ENCODE measurements at regions not wholly inside any gene's neighbourhood (a gene's known extent, or its start where the extent isn't known, plus 50 kb on each side); places are given as distances from the start of the nearest gene placed in this dataset.

DNA sequence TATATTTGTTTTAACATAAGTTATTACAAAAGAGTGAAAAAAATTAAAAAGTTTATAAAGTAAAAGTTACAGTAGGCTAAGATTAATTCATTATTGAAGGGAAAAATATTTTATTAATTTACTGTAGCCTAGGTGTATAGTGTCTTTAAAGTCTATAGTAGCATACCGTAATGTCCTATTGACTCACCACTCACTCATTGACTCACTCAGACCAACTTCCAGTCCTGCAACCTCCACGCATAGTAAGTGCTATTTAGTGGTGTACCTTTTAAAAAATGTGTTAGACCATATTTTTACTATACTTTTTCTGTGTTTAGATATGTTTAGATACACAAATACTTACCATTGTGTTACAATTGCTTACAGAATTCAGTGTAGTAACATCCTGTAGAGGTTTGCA is 841.1 kb downstream of the CENPC start:
- TF ChIP-seq, protein P1, sequence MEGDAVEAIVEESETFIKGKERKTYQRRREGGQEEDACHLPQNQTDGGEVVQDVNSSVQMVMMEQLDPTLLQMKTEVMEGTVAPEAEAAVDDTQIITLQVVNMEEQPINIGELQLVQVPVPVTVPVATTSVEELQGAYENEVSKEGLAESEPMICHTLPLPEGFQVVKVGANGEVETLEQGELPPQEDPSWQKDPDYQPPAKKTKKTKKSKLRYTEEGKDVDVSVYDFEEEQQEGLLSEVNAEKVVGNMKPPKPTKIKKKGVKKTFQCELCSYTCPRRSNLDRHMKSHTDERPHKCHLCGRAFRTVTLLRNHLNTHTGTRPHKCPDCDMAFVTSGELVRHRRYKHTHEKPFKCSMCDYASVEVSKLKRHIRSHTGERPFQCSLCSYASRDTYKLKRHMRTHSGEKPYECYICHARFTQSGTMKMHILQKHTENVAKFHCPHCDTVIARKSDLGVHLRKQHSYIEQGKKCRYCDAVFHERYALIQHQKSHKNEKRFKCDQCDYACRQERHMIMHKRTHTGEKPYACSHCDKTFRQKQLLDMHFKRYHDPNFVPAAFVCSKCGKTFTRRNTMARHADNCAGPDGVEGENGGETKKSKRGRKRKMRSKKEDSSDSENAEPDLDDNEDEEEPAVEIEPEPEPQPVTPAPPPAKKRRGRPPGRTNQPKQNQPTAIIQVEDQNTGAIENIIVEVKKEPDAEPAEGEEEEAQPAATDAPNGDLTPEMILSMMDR (conservative IDR thresholded peaks at IDR 0.05; ENCODE audit: low read length), result no peak
- no peak for TF ChIP-seq EZH2phosphoT487 (IDR thresholded peaks at IDR 0.05; ENCODE audit: borderline replicate concordance, low read depth, low read length)
- CTCF ChIA-PET (ENCODE audit: unreplicated experiment), result no interaction called here
- Histone ChIP-seq H3K4me1 (ENCODE audit: insufficient read depth, low read length, poor library complexity, severe bottlenecking) (no peaks in the 10 kb centered on the region), H3K9me2 (ENCODE audit: insufficient read depth, low read length) (no peaks in the 10 kb centered on the region), H3K27ac (ENCODE audit: low read depth, low read length, poor library complexity, severe bottlenecking) (no peak overlapping the region), H2AFZ (ENCODE audit: low read length) (no peak overlapping the region), H3K79me2 (ENCODE audit: insufficient read depth, low read depth, low read length) (no peaks in the 10 kb centered on the region), H3K4me3 (ENCODE audit: low read depth, low read length, poor library complexity, severe bottlenecking) (no peak overlapping the region), H4K20me1 (ENCODE audit: insufficient read depth, low read length) (no peaks in the 10 kb centered on the region), H3K9me3 (ENCODE audit: low read length) (no peaks in the 10 kb centered on the region), H3K36me3 (ENCODE audit: insufficient read depth, low read length) (no peaks in the 10 kb centered on the region), H3K4me2 (ENCODE audit: low read length) (no peak overlapping the region)
- DNase-seq (ENCODE audit: low spot score), result no peak
- intact Hi-C loops (cut with micrococcal nuclease; ENCODE audit: unreplicated experiment), result no loop called here
- POLR2A ChIA-PET, result no interaction called here
- BruUV-seq (replicated peaks), result no TSS peak

DNA sequence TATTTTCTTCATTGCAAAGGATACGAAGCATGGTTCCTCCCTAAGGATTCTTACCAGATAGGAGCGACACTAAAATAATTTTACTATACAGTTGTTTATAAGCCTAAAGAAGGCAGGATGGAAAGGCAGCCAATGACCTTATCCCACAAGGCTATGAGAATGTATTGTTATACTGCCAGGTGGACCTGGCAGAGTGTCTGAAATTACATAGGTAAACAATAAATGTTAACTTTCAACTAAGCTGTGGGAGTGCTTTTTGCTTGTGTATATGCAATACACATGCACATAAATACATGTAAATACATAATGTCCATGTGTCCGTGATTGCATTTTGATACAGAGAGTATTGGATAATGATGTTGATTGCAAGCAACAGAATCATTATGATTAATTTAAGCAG is 850.6 kb downstream of the CENPC start:
- POLR2A ChIA-PET, result no interaction called here

DNA sequence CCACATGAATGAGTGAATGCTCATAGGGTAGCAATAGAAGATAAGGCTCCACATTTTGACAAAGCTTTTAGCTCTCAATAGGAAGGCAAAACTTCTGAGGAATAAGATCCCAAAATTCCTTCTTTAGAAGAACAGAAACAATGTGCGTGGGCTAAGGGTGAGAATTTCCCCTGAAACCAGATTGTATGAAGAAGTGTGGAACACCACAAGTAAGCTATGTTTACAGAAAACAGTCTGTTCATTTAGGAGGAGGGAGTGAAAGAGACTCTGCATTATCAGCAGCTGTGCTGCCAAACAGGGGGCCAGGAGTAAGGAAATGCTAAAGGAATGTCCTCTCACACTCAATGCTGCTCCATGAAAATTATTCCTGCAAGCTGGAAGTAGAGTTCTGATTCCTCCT is 851.6 kb downstream of the CENPC start:
- CTCF ChIA-PET (ENCODE audit: unreplicated experiment), result no interaction called here
- H3K4me3 ChIP-seq (ENCODE audit: low read depth, low read length, poor library complexity, severe bottlenecking), result no peak overlapping the region
- no peaks in the 10 kb centered on the region for H3K9me2 ChIP-seq (ENCODE audit: insufficient read depth, low read length)
- no peaks in the 10 kb centered on the region for H3K9me3 ChIP-seq (ENCODE audit: low read length)
- no peaks in the 10 kb centered on the region for H4K20me1 ChIP-seq (ENCODE audit: insufficient read depth, low read length)
- TF ChIP-seq EZH2phosphoT487 (IDR thresholded peaks at IDR 0.05; ENCODE audit: borderline replicate concordance, low read depth, low read length), result no peak
- TF ChIP-seq, protein P1 (conservative IDR thresholded peaks at IDR 0.05; ENCODE audit: low read length), result no peak
- no TSS peak for BruUV-seq (replicated peaks)
- H2AFZ ChIP-seq (ENCODE audit: low read length), result no peak overlapping the region
- no peak for DNase-seq (ENCODE audit: low spot score)
- no peaks in the 10 kb centered on the region for H3K36me3 ChIP-seq (ENCODE audit: insufficient read depth, low read length)
- H3K4me2 ChIP-seq (ENCODE audit: low read length), result no peak overlapping the region
- H3K4me1 ChIP-seq (ENCODE audit: insufficient read depth, low read length, poor library complexity, severe bottlenecking), result no peaks in the 10 kb centered on the region
- H3K27ac ChIP-seq (ENCODE audit: low read depth, low read length, poor library complexity, severe bottlenecking), result no peak overlapping the region
- POLR2A ChIA-PET, result no interaction called here
- no peaks in the 10 kb centered on the region for H3K79me2 ChIP-seq (ENCODE audit: insufficient read depth, low read depth, low read length)
- intact Hi-C loops (cut with micrococcal nuclease; ENCODE audit: unreplicated experiment), result no loop called here

More for the DNA sequence above, 850.6 kb downstream of the CENPC start:
- no peak for TF ChIP-seq EZH2phosphoT487 (IDR thresholded peaks at IDR 0.05; ENCODE audit: borderline replicate concordance, low read depth, low read length)
- TF ChIP-seq, protein P1 (conservative IDR thresholded peaks at IDR 0.05; ENCODE audit: low read length), result no peak
- Histone ChIP-seq H3K36me3 (ENCODE audit: insufficient read depth, low read length) (no peaks in the 10 kb centered on the region), H3K9me3 (ENCODE audit: low read length) (no peaks in the 10 kb centered on the region), H4K20me1 (ENCODE audit: insufficient read depth, low read length) (no peaks in the 10 kb centered on the region), H3K27ac (ENCODE audit: low read depth, low read length, poor library complexity, severe bottlenecking) (no peak overlapping the region), H3K79me2 (ENCODE audit: insufficient read depth, low read depth, low read length) (no peaks in the 10 kb centered on the region), H3K4me3 (ENCODE audit: low read depth, low read length, poor library complexity, severe bottlenecking) (no peak overlapping the region), H3K9me2 (ENCODE audit: insufficient read depth, low read length) (no peaks in the 10 kb centered on the region), H3K4me1 (ENCODE audit: insufficient read depth, low read length, poor library complexity, severe bottlenecking) (no peaks in the 10 kb centered on the region), H2AFZ (ENCODE audit: low read length) (no peak overlapping the region), H3K4me2 (ENCODE audit: low read length) (no peak overlapping the region)
- no peak for DNase-seq (ENCODE audit: low spot score)
- intact Hi-C loops (cut with micrococcal nuclease; ENCODE audit: unreplicated experiment), result no loop called here
- no TSS peak for BruUV-seq (replicated peaks)
- CTCF ChIA-PET (ENCODE audit: unreplicated experiment), result no interaction called here

All from OCI-LY7 (cell line).